AML-193 (cell line): ENCODE measurements at regions not wholly inside any gene's neighbourhood (a gene's known extent, or its start where the extent isn't known, plus 50 kb on each side); places are given as distances from the start of the nearest gene placed in this dataset.
"Not testable (repeated sequence)": the region's sequence is repeated elsewhere in the genome, so short reads cannot be mapped to it uniquely, and the experiment has no call there.

Experiments
- DNase-seq, 2 experiments: peaks; one replicate each; lab custom pipeline; 2025; lab: John Stamatoyannopoulos, UW

- no peak for DNase-seq
Measured at GRCh38 chr4:29085748-29086147, 1634.4 kb upstream of the PCDH7 start.

- no peak for DNase-seq
Measured at GRCh38 chr4:29104694-29105093, 1615.5 kb upstream of the PCDH7 start.

GRCh38 chr4:29113960-29114359 is 1606.2 kb upstream of the PCDH7 start:
- no peak for DNase-seq

- not testable (repeated sequence) for DNase-seq
Measured at GRCh38 chr4:29117231-29117722, 1602.9 kb upstream of the PCDH7 start.

GRCh38 chr4:29121586-29121985 is 1598.6 kb upstream of the PCDH7 start:
- DNase-seq = no peak

GRCh38 chr4:29128810-29129209 is 1591.4 kb upstream of the PCDH7 start:
- DNase-seq = no peak

GRCh38 chr4:29131304-29131703 is 1588.9 kb upstream of the PCDH7 start:
- DNase-seq = no peak

GRCh38 chr4:29142708-29143107 is 1577.5 kb upstream of the PCDH7 start:
- DNase-seq = no peak

GRCh38 chr4:29151584-29151983 is 1568.6 kb upstream of the PCDH7 start:
- no peak for DNase-seq

- DNase-seq = no peak
Measured at GRCh38 chr4:29153642-29154041, 1566.5 kb upstream of the PCDH7 start.

- no peak for DNase-seq
Measured at GRCh38 chr4:29175291-29175690, 1544.9 kb upstream of the PCDH7 start.

GRCh38 chr4:29199025-29199424 is 1521.1 kb upstream of the PCDH7 start:
- no peak for DNase-seq

GRCh38 chr4:29199485-29199884 is 1520.7 kb upstream of the PCDH7 start:
- no peak for DNase-seq

GRCh38 chr4:29213020-29213419 is 1507.1 kb upstream of the PCDH7 start:
- no peak for DNase-seq

GRCh38 chr4:29220761-29221160 is 1499.4 kb upstream of the PCDH7 start:
- DNase-seq = no peak

- no peak for DNase-seq
Measured at GRCh38 chr4:29224911-29225310, 1495.3 kb upstream of the PCDH7 start.

GRCh38 chr4:29240641-29241040 is 1479.5 kb upstream of the PCDH7 start:
- no peak for DNase-seq

GRCh38 chr4:29243054-29243453 is 1477.1 kb upstream of the PCDH7 start:
- DNase-seq = no peak

GRCh38 chr4:29243851-29244250 is 1476.3 kb upstream of the PCDH7 start:
- no peak for DNase-seq

GRCh38 chr4:29259556-29259955 is 1460.6 kb upstream of the PCDH7 start:
- no peak for DNase-seq

GRCh38 chr4:29262986-29263385 is 1457.2 kb upstream of the PCDH7 start:
- no peak for DNase-seq

GRCh38 chr4:29276150-29276549 is 1444.0 kb upstream of the PCDH7 start:
- DNase-seq = no peak

- DNase-seq = no peak
Measured at GRCh38 chr4:29277381-29277780, 1442.8 kb upstream of the PCDH7 start.

GRCh38 chr4:29278585-29278984 is 1441.6 kb upstream of the PCDH7 start:
- no peak for DNase-seq

- DNase-seq = no peak
Measured at GRCh38 chr4:29289118-29289517, 1431.1 kb upstream of the PCDH7 start.
